ENCODE measurements at regions not wholly inside any gene's neighbourhood (a gene's known extent, or its start where the extent isn't known, plus 50 kb on each side); places are given as distances from the start of the nearest gene placed in this dataset.

DNA sequence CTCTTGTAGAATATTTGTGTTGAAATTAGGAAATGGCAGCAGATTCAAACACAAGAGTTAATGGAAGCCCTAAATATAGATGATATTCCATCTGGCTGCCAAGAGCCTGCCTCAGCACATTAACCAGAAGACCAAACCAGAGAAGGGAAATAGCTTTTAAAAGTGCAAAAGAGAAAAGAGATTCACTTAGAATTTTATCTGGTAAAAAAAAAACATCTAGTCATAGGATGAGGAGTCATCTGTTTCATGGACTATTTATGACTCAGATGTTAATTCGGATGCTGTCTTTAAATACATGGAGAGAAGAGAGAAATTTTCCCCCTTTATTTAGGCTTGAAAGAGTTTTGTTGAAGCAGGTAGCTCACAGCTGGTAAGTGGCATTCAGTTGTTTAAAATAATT is 201.6 kb upstream of the NUDT4 start (continued):
- TF ChIP-seq FOXJ3 (CRISPR knock-in tag; IDR thresholded peaks at IDR 0.05) = no peak
- peak in 1 of 2 experiments; percentile 86; a peak in 1 of 4 replicates for TF ChIP-seq EP300 (IDR thresholded peaks at IDR 0.05; ENCODE audit: borderline replicate concordance in 1 of 2, low read depth in 1 of 2, low read length in 1 of 2)
- TF ChIP-seq, protein P1, sequence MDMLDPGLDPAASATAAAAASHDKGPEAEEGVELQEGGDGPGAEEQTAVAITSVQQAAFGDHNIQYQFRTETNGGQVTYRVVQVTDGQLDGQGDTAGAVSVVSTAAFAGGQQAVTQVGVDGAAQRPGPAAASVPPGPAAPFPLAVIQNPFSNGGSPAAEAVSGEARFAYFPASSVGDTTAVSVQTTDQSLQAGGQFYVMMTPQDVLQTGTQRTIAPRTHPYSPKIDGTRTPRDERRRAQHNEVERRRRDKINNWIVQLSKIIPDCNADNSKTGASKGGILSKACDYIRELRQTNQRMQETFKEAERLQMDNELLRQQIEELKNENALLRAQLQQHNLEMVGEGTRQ (IDR thresholded peaks at IDR 0.05; ENCODE audit: borderline replicate concordance, low read depth, low read length) = no peak
- TF ChIP-seq EZH2phosphoT487 (IDR thresholded peaks at IDR 0.05; ENCODE audit: borderline replicate concordance, low read depth) = no peak
- TF ChIP-seq POLR2AphosphoS5 (IDR thresholded peaks at IDR 0.05; ENCODE audit: low read depth, low read length) = peak; percentile 53; the same call in 1 of the 2 replicates
- TF ChIP-seq TCF12 (IDR thresholded peaks at IDR 0.05) = peak; percentile 78
- no peak for TF ChIP-seq NRF1 (IDR thresholded peaks at IDR 0.05; ENCODE audit: low read depth, low read length)
- TF ChIP-seq TEAD4 (IDR thresholded peaks at IDR 0.05; ENCODE audit: borderline replicate concordance, insufficient read depth) = peak; percentile 56; the same call in 1 of the 2 replicates

DNA sequence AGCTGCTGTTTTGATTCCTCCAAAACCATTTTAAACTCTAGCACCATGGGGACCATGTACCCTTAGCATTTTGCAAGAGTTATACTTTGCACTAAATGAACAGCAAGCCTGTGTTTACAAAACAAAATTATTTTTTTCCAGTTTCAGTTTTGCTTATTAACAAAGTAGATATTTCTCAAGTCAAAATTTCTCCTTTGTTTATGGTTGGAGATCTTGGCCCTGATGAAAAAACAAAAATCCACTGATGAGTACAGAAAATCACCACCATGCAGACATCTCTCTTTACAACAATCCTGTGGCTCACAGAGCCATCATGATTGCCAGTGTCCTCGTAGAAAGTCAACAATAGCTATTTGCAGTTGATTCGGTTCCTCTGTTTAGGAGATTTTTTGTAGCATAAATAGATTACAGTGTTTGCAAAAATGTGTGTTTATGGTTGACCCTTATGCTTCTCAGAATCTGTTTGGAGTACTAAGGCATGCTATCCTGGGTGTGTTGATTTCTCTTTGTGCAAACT is 201.1 kb upstream of the NUDT4 start:
- TF ChIP-seq POLR2AphosphoS5 (IDR thresholded peaks at IDR 0.05; ENCODE audit: low read depth, low read length) = no peak
- TF ChIP-seq FOXJ3 (CRISPR knock-in tag; IDR thresholded peaks at IDR 0.05) = no peak
- no peak for TF ChIP-seq RFX5 (IDR thresholded peaks at IDR 0.05; ENCODE audit: low read length)
- TF ChIP-seq, protein P2, sequence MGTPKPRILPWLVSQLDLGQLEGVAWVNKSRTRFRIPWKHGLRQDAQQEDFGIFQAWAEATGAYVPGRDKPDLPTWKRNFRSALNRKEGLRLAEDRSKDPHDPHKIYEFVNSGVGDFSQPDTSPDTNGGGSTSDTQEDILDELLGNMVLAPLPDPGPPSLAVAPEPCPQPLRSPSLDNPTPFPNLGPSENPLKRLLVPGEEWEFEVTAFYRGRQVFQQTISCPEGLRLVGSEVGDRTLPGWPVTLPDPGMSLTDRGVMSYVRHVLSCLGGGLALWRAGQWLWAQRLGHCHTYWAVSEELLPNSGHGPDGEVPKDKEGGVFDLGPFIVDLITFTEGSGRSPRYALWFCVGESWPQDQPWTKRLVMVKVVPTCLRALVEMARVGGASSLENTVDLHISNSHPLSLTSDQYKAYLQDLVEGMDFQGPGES (IDR thresholded peaks at IDR 0.05; ENCODE audit: low read depth, low read length) = no peak
- TF ChIP-seq JUND (IDR thresholded peaks at IDR 0.05) = no peak
- TF ChIP-seq, protein P3, sequence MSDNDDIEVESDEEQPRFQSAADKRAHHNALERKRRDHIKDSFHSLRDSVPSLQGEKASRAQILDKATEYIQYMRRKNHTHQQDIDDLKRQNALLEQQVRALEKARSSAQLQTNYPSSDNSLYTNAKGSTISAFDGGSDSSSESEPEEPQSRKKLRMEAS (IDR thresholded peaks at IDR 0.05; ENCODE audit: low read depth) = no peak
- TF ChIP-seq TEAD4 (IDR thresholded peaks at IDR 0.05; ENCODE audit: borderline replicate concordance, insufficient read depth) = no peak
- no peak for TF ChIP-seq FOSL2 (IDR thresholded peaks at IDR 0.05; ENCODE audit: borderline replicate concordance, low read depth)
- no peak for TF ChIP-seq EP300 (IDR thresholded peaks at IDR 0.05; ENCODE audit: borderline replicate concordance in 1 of 2, low read depth in 1 of 2, low read length in 1 of 2)
- TF ChIP-seq CHD2 (IDR thresholded peaks at IDR 0.05; ENCODE audit: low read length, partially characterized antibody) = no peak
- TF ChIP-seq RAD21 (IDR thresholded peaks at IDR 0.05; ENCODE audit: low read length) = no peak
- TF ChIP-seq, protein P4, sequence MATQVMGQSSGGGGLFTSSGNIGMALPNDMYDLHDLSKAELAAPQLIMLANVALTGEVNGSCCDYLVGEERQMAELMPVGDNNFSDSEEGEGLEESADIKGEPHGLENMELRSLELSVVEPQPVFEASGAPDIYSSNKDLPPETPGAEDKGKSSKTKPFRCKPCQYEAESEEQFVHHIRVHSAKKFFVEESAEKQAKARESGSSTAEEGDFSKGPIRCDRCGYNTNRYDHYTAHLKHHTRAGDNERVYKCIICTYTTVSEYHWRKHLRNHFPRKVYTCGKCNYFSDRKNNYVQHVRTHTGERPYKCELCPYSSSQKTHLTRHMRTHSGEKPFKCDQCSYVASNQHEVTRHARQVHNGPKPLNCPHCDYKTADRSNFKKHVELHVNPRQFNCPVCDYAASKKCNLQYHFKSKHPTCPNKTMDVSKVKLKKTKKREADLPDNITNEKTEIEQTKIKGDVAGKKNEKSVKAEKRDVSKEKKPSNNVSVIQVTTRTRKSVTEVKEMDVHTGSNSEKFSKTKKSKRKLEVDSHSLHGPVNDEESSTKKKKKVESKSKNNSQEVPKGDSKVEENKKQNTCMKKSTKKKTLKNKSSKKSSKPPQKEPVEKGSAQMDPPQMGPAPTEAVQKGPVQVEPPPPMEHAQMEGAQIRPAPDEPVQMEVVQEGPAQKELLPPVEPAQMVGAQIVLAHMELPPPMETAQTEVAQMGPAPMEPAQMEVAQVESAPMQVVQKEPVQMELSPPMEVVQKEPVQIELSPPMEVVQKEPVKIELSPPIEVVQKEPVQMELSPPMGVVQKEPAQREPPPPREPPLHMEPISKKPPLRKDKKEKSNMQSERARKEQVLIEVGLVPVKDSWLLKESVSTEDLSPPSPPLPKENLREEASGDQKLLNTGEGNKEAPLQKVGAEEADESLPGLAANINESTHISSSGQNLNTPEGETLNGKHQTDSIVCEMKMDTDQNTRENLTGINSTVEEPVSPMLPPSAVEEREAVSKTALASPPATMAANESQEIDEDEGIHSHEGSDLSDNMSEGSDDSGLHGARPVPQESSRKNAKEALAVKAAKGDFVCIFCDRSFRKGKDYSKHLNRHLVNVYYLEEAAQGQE (IDR thresholded peaks at IDR 0.05; ENCODE audit: low read depth, low read length) = no peak
- TF ChIP-seq NFIC (IDR thresholded peaks at IDR 0.05; ENCODE audit: borderline replicate concordance) = no peak
- no peak for TF ChIP-seq RCOR1 (IDR thresholded peaks at IDR 0.05; ENCODE audit: low read length)
- TF ChIP-seq, protein P5, sequence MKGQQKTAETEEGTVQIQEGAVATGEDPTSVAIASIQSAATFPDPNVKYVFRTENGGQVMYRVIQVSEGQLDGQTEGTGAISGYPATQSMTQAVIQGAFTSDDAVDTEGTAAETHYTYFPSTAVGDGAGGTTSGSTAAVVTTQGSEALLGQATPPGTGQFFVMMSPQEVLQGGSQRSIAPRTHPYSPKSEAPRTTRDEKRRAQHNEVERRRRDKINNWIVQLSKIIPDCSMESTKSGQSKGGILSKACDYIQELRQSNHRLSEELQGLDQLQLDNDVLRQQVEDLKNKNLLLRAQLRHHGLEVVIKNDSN (IDR thresholded peaks at IDR 0.05; ENCODE audit: borderline replicate concordance, low read depth) = no peak
- no peak for TF ChIP-seq YY1 (IDR thresholded peaks at IDR 0.05; ENCODE audit: low read depth)
- no peak for TF ChIP-seq GABPA (IDR thresholded peaks at IDR 0.05; ENCODE audit: low read depth)
- TF ChIP-seq MEF2A (IDR thresholded peaks at IDR 0.05; ENCODE audit: borderline replicate concordance, low read depth) = no peak
- no peak for TF ChIP-seq TCF12 (IDR thresholded peaks at IDR 0.05)
- TF ChIP-seq, protein P6, sequence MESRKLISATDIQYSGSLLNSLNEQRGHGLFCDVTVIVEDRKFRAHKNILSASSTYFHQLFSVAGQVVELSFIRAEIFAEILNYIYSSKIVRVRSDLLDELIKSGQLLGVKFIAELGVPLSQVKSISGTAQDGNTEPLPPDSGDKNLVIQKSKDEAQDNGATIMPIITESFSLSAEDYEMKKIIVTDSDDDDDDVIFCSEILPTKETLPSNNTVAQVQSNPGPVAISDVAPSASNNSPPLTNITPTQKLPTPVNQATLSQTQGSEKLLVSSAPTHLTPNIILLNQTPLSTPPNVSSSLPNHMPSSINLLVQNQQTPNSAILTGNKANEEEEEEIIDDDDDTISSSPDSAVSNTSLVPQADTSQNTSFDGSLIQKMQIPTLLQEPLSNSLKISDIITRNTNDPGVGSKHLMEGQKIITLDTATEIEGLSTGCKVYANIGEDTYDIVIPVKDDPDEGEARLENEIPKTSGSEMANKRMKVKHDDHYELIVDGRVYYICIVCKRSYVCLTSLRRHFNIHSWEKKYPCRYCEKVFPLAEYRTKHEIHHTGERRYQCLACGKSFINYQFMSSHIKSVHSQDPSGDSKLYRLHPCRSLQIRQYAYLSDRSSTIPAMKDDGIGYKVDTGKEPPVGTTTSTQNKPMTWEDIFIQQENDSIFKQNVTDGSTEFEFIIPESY (IDR thresholded peaks at IDR 0.05; ENCODE audit: borderline replicate concordance, low read depth) = no peak
- CTCF ChIA-PET = no interaction called here
- H3K9me2 ChIP-seq = no peaks in the 10 kb centered on the region
- peaks cover 29% of the 10 kb centered on the region for H3F3A ChIP-seq (replicated peaks; ENCODE audit: insufficient read depth)
- H3K9me3 ChIP-seq = no peaks in the 10 kb centered on the region
- peak overlapping the region; percentile 90 to 96 for H3K27ac ChIP-seq (ENCODE audit: low read depth in 2 of 2, low read length in 1 of 2)
- H3K4me3 ChIP-seq (ENCODE audit: low read depth in 2 of 2, low read length in 1 of 2) = no peak overlapping the region
- no peak for DNase-seq
- no peaks in the 10 kb centered on the region for H3K27me3 ChIP-seq (ENCODE audit: insufficient read depth)
- 59% methylated on average over 2 of the region's 2 CpGs for WGBS (ENCODE audit: low lambda C conversion rate)
- no peaks in the 10 kb centered on the region for H4K20me1 ChIP-seq (ENCODE audit: insufficient read depth)
- no peaks in the 10 kb centered on the region for H3K36me3 ChIP-seq (replicated peaks in 1 of 2; ENCODE audit: control insufficient read depth in 1 of 2, insufficient read depth in 2 of 2, low read length in 1 of 2)
- H2AFZ ChIP-seq (ENCODE audit: low read depth) = no peak overlapping the region; the same call in 1 of the 2 replicates
- no peak overlapping the region for H3K9ac ChIP-seq
- no peaks in the 10 kb centered on the region for H3K79me2 ChIP-seq (ENCODE audit: insufficient read depth)
- POLR2A ChIA-PET = no interaction called here
- peak overlapping the region; percentile 51; the same call in 1 of the 2 replicates for H3K4me2 ChIP-seq
- H3K4me1 ChIP-seq (ENCODE audit: control insufficient read depth in 1 of 2, insufficient read depth in 2 of 2, low read depth in 1 of 2, low read length in 1 of 2) = peaks cover 21 to 48% of the 10 kb centered on the region in 2 experiments

Measured in SK-N-SH (cell line).